WTC11 (cell line): ENCODE measurements at regions not wholly inside any gene's neighbourhood (a gene's known extent, or its start where the extent isn't known, plus 50 kb on each side); places are given as distances from the start of the nearest gene placed in this dataset.

Experiments used
- ATAC-seq: fragments of 200-7000 bp; cut with Tn5 transposase; 2 replicates; pipeline ENCODE4 v1.10.0; 2021; ENCODE audit warnings: mild to moderate bottlenecking, moderate library complexity
- CTCF ChIA-PET: fragments of 300-600 bp; sonication (Branson Sonifier 250); formaldehyde crosslinking; loops from one replicate; lab custom pipeline; 2021; ENCODE audit warnings: antibody characterized with exemption; lab: Charles Lee
- POLR2A ChIA-PET: fragments of 350-600 bp; sonication (Branson Sonifier 250); formaldehyde crosslinking; loops from one replicate; lab custom pipeline; 2021; ENCODE audit warnings: antibody characterized with exemption; lab: Charles Lee
- DNase-seq: peaks from one replicate; pipeline ENCODE4 v3.0.0; 2021; ENCODE audit warnings: low spot score
- H3K27ac Mint-ChIP-seq: 2 replicates; pipeline ENCODE4 v1.8.0; 2021; ENCODE audit warnings: mixed read lengths
- H3K27me3 Mint-ChIP-seq: 2 replicates; pipeline ENCODE4 v1.8.0; 2021; ENCODE audit warnings: low read depth, mild to moderate bottlenecking, moderate library complexity, mixed read lengths
- H3K36me3 Mint-ChIP-seq: 2 replicates; pipeline ENCODE4 v1.8.0; 2021; ENCODE audit warnings: mixed read lengths
- H3K4me1 Mint-ChIP-seq: 2 replicates; pipeline ENCODE4 v1.8.0; 2022; ENCODE audit warnings: mixed read lengths
- H3K4me3 Mint-ChIP-seq: 2 replicates; pipeline ENCODE4 v1.8.0; 2021; ENCODE audit warnings: mild to moderate bottlenecking, moderate library complexity, mixed read lengths
- H3K9me3 Mint-ChIP-seq: 2 replicates; pipeline ENCODE4 v1.8.0; 2021; ENCODE audit warnings: mixed read lengths
- CREB1 ChIP-seq: sonication (generic); formaldehyde crosslinking; IDR thresholded peaks from 2 replicates; pipeline ENCODE4 v1.8.0; 2023; ENCODE audit warnings: mild to moderate bottlenecking, missing genetic modification reagents
- ETV6 ChIP-seq: sonication (generic); formaldehyde crosslinking; IDR thresholded peaks from 2 replicates; pipeline ENCODE4 v1.8.1; 2022; ENCODE audit warnings: mild to moderate bottlenecking, missing genetic modification reagents
- GABPB1 ChIP-seq: sonication (generic); formaldehyde crosslinking; IDR thresholded peaks from 2 replicates; pipeline ENCODE4 v1.8.1; 2023; ENCODE audit warnings: mild to moderate bottlenecking, missing genetic modification reagents
- MXD4 ChIP-seq: fragments of 250-450 bp; sonication (Bioruptor Pico); IDR thresholded peaks from 2 replicates; pipeline ENCODE4 v1.8.0; 2021; ENCODE audit warnings: mild to moderate bottlenecking, moderate library complexity, borderline replicate concordance
- OVOL2 ChIP-seq: fragments of 250-450 bp; sonication (Bioruptor Pico); IDR thresholded peaks from 2 replicates; pipeline ENCODE4 v1.9.0; 2021; ENCODE audit warnings: mild to moderate bottlenecking, borderline replicate concordance
- SP1 ChIP-seq: sonication (generic); formaldehyde crosslinking; conservative IDR thresholded peaks from 2 replicates; pipeline ENCODE4 v1.8.1; 2022; ENCODE audit warnings: missing genetic modification reagents
- TEAD1 ChIP-seq: sonication (generic); formaldehyde crosslinking; IDR thresholded peaks from 2 replicates; pipeline ENCODE4 v1.8.0; 2022; ENCODE audit warnings: mild to moderate bottlenecking, missing genetic modification reagents
- ZBTB21 ChIP-seq: sonication (generic); formaldehyde crosslinking; IDR thresholded peaks from 2 replicates; pipeline ENCODE4 v1.8.1; 2023; ENCODE audit warnings: mild to moderate bottlenecking, missing genetic modification reagents, borderline replicate concordance
- ZNF317 ChIP-seq: sonication (generic); formaldehyde crosslinking; IDR thresholded peaks from 2 replicates; pipeline ENCODE4 v1.8.1; 2023; ENCODE audit warnings: low read depth, mild to moderate bottlenecking, moderate library complexity, missing genetic modification reagents, borderline replicate concordance
- TF ChIP-seq, protein P1 (sequence below): sonication (generic); formaldehyde crosslinking; IDR thresholded peaks from 2 replicates; pipeline ENCODE4 v1.8.1; 2022; ENCODE audit warnings: missing genetic modification reagents, borderline replicate concordance
- TF ChIP-seq, protein P2 (sequence below): sonication (generic); formaldehyde crosslinking; IDR thresholded peaks from 2 replicates; pipeline ENCODE4 v1.8.1; 2022; ENCODE audit warnings: mild to moderate bottlenecking, missing genetic modification reagents, moderate library complexity, borderline replicate concordance
- TF ChIP-seq, protein P3 (sequence below): sonication (generic); formaldehyde crosslinking; IDR thresholded peaks from 2 replicates; pipeline ENCODE4 v1.8.0; 2022; ENCODE audit warnings: mild to moderate bottlenecking, missing genetic modification reagents
- TF ChIP-seq, protein P4 (sequence below): sonication (generic); formaldehyde crosslinking; IDR thresholded peaks from 2 replicates; pipeline ENCODE4 v1.8.0; 2023; ENCODE audit warnings: missing genetic modification reagents
- TF ChIP-seq, protein P5 (sequence below): fragments of 250-450 bp; sonication (Bioruptor Pico); IDR thresholded peaks from 2 replicates; pipeline ENCODE4 v1.9.0; 2021; ENCODE audit warnings: mild to moderate bottlenecking
- TF ChIP-seq, protein P6 (sequence below): sonication (generic); formaldehyde crosslinking; IDR thresholded peaks from 2 replicates; pipeline ENCODE4 v1.8.0; 2022; ENCODE audit warnings: missing genetic modification reagents
- TF ChIP-seq, protein P7 (sequence below): sonication (generic); formaldehyde crosslinking; IDR thresholded peaks from 2 replicates; pipeline ENCODE4 v1.8.0; 2022; ENCODE audit warnings: mild to moderate bottlenecking, missing genetic modification reagents
- TF ChIP-seq, protein P8 (sequence below): sonication (generic); formaldehyde crosslinking; conservative IDR thresholded peaks from 2 replicates; pipeline ENCODE4 v1.8.1; 2023; ENCODE audit warnings: mild to moderate bottlenecking, low read depth, missing genetic modification reagents, moderate library complexity

DNA sequence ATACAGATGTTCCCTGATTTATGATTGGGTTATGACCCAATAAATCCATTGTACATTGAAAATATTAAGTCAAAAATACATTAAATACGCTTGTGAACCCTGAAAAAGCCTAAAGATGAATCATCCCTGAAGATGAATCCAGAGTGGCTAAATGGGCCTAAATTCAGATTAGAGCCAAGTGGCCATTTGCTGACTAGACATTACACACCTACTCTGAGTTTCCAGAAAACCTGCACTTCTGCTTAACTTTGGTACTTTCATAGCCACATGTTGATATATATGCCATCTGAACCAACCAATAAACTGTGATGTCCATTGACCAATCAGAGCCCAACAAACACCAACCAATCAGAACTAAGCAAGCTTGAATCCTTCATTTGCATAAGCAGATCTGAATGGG is 106.9 kb downstream of the WT1 start (continued):
- TF ChIP-seq, protein P1, sequence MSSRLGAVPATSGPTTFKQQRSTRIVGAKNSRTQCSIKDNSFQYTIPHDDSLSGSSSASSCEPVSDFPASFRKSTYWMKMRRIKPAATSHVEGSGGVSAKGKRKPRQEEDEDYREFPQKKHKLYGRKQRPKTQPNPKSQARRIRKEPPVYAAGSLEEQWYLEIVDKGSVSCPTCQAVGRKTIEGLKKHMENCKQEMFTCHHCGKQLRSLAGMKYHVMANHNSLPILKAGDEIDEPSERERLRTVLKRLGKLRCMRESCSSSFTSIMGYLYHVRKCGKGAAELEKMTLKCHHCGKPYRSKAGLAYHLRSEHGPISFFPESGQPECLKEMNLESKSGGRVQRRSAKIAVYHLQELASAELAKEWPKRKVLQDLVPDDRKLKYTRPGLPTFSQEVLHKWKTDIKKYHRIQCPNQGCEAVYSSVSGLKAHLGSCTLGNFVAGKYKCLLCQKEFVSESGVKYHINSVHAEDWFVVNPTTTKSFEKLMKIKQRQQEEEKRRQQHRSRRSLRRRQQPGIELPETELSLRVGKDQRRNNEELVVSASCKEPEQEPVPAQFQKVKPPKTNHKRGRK (CRISPR knock-in tag) = no peak
- TF ChIP-seq ZNF317 (CRISPR knock-in tag) (no peak), TEAD1 (no peak)
- TF ChIP-seq, protein P2, sequence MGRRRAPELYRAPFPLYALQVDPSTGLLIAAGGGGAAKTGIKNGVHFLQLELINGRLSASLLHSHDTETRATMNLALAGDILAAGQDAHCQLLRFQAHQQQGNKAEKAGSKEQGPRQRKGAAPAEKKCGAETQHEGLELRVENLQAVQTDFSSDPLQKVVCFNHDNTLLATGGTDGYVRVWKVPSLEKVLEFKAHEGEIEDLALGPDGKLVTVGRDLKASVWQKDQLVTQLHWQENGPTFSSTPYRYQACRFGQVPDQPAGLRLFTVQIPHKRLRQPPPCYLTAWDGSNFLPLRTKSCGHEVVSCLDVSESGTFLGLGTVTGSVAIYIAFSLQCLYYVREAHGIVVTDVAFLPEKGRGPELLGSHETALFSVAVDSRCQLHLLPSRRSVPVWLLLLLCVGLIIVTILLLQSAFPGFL (CRISPR knock-in tag) = no peak

DNA sequence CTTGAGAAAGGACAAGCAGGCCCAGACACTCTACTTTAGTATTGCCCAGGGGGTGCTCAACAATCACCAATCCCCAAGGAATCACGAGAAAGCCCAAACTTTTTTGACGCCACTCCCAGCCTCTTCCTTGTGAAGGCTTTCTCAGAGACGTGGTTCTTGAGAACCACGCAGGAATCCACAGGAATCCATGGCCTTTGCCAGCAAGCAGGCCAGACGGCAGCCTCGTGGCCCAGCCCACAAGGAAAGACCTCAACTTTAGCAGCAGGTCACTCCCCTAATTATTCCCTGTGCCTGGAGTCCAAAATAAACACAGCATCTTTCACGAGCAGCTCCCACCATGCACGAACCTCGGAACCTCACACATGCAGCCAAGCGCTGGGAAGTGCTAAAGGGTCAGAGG is 104.2 kb downstream of the WT1 start:
- CTCF ChIA-PET = interaction anchor here (1.0 to 2.9 kb wide), 3 partner anchors 8 to 55 kb away, joined by 3 to 10 read pairs (median 6); no protein-coding TSS in a partner anchor
- TF ChIP-seq, protein P3, sequence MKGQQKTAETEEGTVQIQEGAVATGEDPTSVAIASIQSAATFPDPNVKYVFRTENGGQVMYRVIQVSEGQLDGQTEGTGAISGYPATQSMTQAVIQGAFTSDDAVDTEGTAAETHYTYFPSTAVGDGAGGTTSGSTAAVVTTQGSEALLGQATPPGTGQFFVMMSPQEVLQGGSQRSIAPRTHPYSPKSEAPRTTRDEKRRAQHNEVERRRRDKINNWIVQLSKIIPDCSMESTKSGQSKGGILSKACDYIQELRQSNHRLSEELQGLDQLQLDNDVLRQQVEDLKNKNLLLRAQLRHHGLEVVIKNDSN (CRISPR knock-in tag) = no peak
- TF ChIP-seq SP1 (CRISPR knock-in tag) (no peak), ETV6 (CRISPR knock-in tag) (no peak), OVOL2 (CRISPR knock-in tag) (no peak), ZBTB21 (CRISPR knock-in tag) (no peak), GABPB1 (no peak), CREB1 (CRISPR knock-in tag) (no peak)
- TF ChIP-seq, protein P4, sequence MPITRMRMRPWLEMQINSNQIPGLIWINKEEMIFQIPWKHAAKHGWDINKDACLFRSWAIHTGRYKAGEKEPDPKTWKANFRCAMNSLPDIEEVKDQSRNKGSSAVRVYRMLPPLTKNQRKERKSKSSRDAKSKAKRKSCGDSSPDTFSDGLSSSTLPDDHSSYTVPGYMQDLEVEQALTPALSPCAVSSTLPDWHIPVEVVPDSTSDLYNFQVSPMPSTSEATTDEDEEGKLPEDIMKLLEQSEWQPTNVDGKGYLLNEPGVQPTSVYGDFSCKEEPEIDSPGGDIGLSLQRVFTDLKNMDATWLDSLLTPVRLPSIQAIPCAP = no peak
- TF ChIP-seq, protein P5, sequence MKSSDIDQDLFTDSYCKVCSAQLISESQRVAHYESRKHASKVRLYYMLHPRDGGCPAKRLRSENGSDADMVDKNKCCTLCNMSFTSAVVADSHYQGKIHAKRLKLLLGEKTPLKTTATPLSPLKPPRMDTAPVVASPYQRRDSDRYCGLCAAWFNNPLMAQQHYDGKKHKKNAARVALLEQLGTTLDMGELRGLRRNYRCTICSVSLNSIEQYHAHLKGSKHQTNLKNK (CRISPR knock-in tag) = no peak
- TF ChIP-seq, protein P6, sequence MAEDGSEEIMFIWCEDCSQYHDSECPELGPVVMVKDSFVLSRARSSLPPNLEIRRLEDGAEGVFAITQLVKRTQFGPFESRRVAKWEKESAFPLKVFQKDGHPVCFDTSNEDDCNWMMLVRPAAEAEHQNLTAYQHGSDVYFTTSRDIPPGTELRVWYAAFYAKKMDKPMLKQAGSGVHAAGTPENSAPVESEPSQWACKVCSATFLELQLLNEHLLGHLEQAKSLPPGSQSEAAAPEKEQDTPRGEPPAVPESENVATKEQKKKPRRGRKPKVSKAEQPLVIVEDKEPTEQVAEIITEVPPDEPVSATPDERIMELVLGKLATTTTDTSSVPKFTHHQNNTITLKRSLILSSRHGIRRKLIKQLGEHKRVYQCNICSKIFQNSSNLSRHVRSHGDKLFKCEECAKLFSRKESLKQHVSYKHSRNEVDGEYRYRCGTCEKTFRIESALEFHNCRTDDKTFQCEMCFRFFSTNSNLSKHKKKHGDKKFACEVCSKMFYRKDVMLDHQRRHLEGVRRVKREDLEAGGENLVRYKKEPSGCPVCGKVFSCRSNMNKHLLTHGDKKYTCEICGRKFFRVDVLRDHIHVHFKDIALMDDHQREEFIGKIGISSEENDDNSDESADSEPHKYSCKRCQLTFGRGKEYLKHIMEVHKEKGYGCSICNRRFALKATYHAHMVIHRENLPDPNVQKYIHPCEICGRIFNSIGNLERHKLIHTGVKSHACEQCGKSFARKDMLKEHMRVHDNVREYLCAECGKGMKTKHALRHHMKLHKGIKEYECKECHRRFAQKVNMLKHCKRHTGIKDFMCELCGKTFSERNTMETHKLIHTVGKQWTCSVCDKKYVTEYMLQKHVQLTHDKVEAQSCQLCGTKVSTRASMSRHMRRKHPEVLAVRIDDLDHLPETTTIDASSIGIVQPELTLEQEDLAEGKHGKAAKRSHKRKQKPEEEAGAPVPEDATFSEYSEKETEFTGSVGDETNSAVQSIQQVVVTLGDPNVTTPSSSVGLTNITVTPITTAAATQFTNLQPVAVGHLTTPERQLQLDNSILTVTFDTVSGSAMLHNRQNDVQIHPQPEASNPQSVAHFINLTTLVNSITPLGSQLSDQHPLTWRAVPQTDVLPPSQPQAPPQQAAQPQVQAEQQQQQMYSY (CRISPR knock-in tag) = no peak
- TF ChIP-seq, all 79 proteins: peak for 0
- Mint-ChIP-seq H3K27ac (no peak overlapping the region), H3K4me3 (no peak overlapping the region), H3K27me3 (peaks cover 49% of the 10 kb centered on the region), H3K9me3 (peaks cover 15% of the 10 kb centered on the region), H3K4me1 (peaks cover 20% of the 10 kb centered on the region), H3K36me3 (peaks cover 8% of the 10 kb centered on the region)
- POLR2A ChIA-PET = no interaction called here
- no peak for DNase-seq
- ATAC-seq = no peak

DNA sequence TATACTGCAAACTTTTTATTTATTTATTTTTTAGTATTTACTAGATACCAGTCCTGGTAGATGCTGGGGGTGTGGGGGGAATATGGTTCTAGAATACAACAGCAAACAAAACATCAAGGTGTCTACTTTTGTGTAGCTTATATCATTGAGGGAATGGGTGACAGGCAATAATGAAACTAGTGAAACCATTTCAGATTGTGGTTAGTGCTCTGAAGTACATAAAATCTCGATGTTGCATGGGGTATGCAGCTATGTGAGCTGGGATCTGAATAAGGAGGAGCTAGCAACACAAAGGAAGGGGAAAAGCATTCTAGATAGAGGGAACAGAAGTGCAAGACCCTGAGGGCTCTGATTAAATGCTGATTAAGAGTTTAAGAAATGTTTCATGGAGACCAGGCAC is 103.5 kb downstream of the WT1 start:
- Mint-ChIP-seq H3K4me3 (no peak overlapping the region), H3K4me1 (peaks cover 20% of the 10 kb centered on the region), H3K9me3 (peaks cover 17% of the 10 kb centered on the region), H3K27ac (no peak overlapping the region), H3K27me3 (peaks cover 52% of the 10 kb centered on the region), H3K36me3 (peaks cover 10% of the 10 kb centered on the region)
- no peak for ATAC-seq
- ChIA-PET CTCF (interaction anchor here (1.9 to 2.9 kb wide), 2 partner anchors 9 to 19 kb away, joined by 6 to 10 read pairs; no protein-coding TSS in a partner anchor), POLR2A (no interaction called here)
- no peak for DNase-seq
- TF ChIP-seq, protein P7, sequence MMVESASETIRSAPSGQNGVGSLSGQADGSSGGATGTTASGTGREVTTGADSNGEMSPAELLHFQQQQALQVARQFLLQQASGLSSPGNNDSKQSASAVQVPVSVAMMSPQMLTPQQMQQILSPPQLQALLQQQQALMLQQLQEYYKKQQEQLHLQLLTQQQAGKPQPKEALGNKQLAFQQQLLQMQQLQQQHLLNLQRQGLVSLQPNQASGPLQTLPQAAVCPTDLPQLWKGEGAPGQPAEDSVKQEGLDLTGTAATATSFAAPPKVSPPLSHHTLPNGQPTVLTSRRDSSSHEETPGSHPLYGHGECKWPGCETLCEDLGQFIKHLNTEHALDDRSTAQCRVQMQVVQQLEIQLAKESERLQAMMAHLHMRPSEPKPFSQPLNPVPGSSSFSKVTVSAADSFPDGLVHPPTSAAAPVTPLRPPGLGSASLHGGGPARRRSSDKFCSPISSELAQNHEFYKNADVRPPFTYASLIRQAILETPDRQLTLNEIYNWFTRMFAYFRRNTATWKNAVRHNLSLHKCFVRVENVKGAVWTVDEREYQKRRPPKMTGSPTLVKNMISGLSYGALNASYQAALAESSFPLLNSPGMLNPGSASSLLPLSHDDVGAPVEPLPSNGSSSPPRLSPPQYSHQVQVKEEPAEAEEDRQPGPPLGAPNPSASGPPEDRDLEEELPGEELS (CRISPR knock-in tag) = no peak
- TF ChIP-seq, protein P8, sequence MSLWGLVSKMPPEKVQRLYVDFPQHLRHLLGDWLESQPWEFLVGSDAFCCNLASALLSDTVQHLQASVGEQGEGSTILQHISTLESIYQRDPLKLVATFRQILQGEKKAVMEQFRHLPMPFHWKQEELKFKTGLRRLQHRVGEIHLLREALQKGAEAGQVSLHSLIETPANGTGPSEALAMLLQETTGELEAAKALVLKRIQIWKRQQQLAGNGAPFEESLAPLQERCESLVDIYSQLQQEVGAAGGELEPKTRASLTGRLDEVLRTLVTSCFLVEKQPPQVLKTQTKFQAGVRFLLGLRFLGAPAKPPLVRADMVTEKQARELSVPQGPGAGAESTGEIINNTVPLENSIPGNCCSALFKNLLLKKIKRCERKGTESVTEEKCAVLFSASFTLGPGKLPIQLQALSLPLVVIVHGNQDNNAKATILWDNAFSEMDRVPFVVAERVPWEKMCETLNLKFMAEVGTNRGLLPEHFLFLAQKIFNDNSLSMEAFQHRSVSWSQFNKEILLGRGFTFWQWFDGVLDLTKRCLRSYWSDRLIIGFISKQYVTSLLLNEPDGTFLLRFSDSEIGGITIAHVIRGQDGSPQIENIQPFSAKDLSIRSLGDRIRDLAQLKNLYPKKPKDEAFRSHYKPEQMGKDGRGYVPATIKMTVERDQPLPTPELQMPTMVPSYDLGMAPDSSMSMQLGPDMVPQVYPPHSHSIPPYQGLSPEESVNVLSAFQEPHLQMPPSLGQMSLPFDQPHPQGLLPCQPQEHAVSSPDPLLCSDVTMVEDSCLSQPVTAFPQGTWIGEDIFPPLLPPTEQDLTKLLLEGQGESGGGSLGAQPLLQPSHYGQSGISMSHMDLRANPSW = no peak
- TF ChIP-seq MXD4 = no peak
